HEK293T (cell line): ENCODE measurements at regions not wholly inside any gene's neighbourhood (a gene's known extent, or its start where the extent isn't known, plus 50 kb on each side); places are given as distances from the start of the nearest gene placed in this dataset.

Source experiments
- ARNT ChIP-seq: fragments of 450-650 bp; IDR thresholded peaks from 2 replicates; pipeline ENCODE4 v1.6.1; 2017; ENCODE audit warnings: mild to moderate bottlenecking
- CTBP1 ChIP-seq: fragments of 450-650 bp; IDR thresholded peaks from 2 replicates; pipeline ENCODE4 v1.6.1; 2016; ENCODE audit warnings: borderline replicate concordance
- ELF4 ChIP-seq: fragments of 450-650 bp; IDR thresholded peaks from 2 replicates; pipeline ENCODE4 v1.6.1; 2017; ENCODE audit warnings: antibody characterized with exemption
- FOXA1 ChIP-seq: fragments of 450-650 bp; IDR thresholded peaks from 2 replicates; pipeline ENCODE4 v1.6.1; 2016; ENCODE audit warnings: mild to moderate bottlenecking
- LEF1 ChIP-seq: fragments of 450-650 bp; IDR thresholded peaks from 2 replicates; pipeline ENCODE4 v1.6.1; 2017; ENCODE audit warnings: mild to moderate bottlenecking, borderline replicate concordance
- NFRKB ChIP-seq: fragments of 450-650 bp; IDR thresholded peaks from 2 replicates; pipeline ENCODE4 v1.6.1; 2016; ENCODE audit warnings: mild to moderate bottlenecking, moderate library complexity
- PKNOX1 ChIP-seq: fragments of 450-650 bp; IDR thresholded peaks from 2 replicates; pipeline ENCODE4 v1.6.1; 2016
- SUZ12 ChIP-seq: fragments of 450-650 bp; IDR thresholded peaks from 2 replicates; pipeline ENCODE4 v1.6.1; 2016; ENCODE audit warnings: mild to moderate bottlenecking
- TARDBP ChIP-seq: fragments of 450-650 bp; IDR thresholded peaks from 2 replicates; pipeline ENCODE4 v1.6.1; 2016

GRCh38 chr10:44053391-44053790, 331.5 kb downstream of the CXCL12 start:
- TF ChIP-seq ELF4 (no peak), CTBP1 (no peak), TARDBP (no peak), LEF1 (no peak), FOXA1 (no peak), SUZ12 (no peak), PKNOX1 (no peak), NFRKB (no peak), ARNT (no peak)
